GM18867 (cell line): ENCODE measurements at regions not wholly inside any gene's neighbourhood (a gene's known extent, or its start where the extent isn't known, plus 50 kb on each side); places are given as distances from the start of the nearest gene placed in this dataset.
A peak's percentile ranks its signal among the peaks of the same experiment; 100 is the strongest.

Experiments
- ATAC-seq: cut with Tn5 transposase; IDR thresholded peaks from one replicate; pipeline ENCODE4 v1.9.1; 2021; ENCODE audit warnings: mild to moderate bottlenecking, moderate library complexity; ENCODE audit not compliant: unreplicated experiment

DNA sequence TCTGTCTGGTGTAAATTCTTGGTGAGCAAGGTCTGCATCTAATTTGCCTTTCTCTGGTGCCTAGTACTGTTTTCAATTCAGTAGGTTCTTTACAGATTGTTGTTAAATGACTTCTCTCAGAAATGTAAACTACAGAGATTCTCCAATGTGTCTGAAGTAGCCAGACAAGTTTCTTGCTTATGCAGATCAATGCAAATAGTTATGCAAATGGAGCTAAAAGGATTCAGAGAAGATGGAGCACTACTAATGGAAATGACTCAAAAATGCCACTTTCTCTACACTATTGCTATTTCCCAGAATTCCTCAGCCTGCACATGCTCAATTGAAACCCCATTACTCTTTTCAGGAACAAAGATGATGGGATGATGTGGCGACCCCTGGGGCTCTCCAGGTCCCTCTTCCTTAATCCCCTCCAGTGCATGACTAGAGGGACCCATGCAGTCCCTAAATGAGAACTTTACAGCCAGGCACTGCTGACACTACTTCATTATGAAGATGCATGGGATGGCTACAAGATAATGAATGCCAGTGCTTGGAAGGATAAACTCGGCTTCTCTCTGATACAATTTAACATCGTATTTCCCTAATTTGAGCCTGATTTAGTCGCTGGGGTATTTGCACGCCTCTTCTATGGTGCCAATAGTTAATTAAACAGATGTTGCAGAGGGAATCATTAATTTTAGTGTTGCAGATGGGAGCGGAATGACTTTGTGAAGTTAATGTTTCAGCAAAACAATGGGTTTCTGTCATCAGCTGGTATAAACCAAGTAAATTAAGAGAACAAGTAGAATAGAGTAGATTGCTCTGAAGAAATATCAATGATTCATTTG is 753.2 kb downstream of the TLR4 start:
- no peak for ATAC-seq

DNA sequence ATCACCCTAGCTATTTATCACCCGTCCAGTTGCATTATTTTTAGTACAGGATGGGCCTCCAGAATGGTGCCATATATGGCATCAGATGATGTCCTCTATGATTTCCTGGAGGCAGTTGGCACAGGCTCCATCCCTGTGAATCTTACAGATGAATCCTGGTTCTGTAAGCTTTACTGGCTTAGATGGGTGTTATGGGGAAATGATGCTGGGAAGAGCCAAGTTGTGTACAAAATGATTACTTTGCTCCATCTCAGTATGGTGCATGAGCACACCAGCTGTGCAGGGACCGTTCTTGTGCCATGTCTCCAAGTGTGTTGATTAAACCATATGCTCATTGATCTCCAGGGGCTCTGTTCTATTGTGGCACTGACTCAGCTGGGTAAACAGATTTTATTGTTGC is 755.7 kb downstream of the TLR4 start:
- ATAC-seq: no peak

DNA sequence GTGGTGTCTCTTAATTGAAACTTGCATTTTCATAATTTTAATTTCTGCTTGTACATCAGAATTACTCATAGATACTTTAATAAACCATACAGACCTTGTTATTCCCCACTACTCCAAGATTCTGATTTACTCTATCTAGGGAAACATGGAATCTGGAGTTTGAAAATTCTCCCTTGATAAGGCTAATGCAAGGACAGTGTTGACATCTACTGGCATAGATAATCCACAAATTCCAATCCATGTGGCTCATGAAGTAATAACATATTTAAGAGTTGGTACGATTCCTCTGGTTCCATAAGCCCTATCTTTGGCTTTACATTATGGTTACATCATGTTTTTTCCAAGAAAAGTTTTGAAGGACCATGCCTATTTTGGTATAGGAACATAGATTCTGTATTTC is 759.2 kb downstream of the TLR4 start:
- no peak for ATAC-seq

DNA sequence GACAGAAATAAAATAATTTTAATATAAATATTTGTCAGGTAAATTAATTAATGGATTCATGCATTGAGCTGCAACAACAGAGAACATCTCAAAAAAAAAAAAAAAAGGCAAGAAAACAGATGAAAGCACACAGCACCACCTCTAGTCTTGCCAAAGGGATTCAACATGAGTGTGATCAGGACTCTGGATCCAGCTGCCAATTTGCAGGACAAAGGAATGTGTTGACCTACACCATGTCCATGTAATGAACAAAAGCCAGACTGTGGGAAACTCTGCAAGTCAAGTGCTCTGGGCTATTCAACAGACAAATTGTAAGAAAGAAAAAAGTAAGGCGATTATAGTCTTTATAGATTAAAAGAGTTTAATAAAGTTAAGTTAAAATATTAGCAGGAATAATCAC is 769.3 kb downstream of the TLR4 start:
- no peak for ATAC-seq

DNA sequence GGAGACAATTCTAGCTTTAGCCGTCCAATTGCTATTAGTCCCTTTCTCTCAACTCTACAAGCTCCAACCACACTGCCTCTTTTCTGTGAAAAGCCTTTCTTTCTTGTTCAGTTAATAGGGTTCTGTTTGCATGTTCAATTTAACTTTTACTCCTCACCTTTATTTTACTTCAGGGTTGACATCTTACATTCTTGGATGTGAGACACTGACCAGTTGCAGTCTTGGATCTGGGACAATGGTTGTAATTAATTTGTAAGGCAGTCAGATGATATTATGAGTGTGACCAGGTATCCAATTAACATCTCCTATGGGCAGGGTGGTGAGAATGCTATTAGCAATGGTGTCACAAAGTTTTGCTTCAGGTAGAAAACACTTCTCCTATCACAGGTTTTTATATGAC is 774.5 kb downstream of the TLR4 start:
- no peak for ATAC-seq

DNA sequence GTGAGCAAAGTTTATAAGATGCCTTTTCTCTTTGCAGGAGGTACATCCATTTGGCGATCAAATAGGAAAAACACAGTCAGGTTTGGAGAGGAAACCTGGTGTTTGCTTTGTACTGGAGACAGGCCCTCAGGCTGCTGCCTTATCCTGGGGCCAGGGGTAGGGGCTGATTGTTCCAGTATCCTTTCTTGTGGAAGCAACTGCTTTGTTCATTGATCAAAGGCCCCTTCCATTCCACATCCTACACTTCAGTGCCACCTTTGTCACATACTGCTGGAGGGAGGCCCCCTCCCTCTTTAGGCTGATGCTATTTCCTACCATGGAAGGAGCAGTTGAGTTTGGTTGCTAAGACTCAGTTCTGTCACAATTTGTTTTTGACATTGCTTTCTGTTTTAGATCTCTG is 778.1 kb downstream of the TLR4 start:
- no peak for ATAC-seq

DNA sequence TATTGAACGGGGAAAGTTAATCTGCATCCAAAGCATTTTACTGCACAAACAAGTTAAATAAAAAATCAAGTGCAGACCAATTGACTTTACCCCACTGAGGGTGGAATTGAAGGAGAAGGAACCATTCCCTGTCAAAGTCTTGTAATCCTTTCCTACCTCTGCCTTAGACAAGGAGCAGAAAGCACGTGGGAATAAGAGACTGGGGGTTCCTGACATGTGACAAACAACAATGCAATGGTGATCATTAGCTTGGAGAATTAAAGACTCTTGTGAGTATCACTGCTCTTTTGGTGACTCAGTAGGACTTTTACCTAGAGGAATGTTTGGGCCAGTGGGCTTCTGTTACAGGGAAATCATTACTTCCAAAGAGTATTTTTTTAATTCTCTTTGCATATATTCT is 779.5 kb downstream of the TLR4 start:
- no peak for ATAC-seq

DNA sequence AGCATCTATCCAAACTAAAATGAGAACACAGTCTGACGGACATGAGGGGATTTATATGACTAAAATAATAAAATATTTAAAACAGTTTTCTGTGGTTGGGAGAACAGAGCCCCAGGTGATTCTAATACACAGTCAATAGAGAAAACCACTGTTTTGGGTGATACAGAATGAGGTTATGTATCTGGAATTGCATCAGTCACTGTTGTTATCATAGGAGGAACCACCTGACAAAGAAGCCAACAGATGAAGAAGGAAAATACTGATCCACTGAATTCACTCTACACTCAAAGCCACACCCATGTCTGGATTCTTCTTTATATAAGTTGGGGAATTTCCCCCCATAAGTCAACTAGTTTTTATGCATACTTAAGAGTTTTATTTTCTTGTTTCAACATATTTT is 799.0 kb downstream of the TLR4 start:
- no peak for ATAC-seq

DNA sequence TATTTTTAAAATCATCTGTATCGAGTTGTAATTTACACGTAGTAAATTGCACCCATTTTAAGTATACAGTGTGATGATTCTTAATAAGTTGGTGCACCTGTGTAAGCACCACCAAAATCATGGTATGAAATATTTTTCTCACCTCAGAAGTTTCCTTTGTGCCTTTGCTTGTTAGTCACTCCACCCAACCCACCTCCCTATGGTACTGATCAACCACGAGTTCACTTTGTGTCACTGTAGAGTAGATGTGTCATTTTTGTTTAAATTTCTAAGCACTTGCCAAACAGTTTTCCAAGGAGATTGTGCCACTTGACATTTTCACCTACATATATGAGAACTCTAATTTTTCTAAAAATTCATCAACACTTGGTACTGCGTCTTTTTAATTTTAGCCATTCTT is 806.5 kb downstream of the TLR4 start:
- ATAC-seq: no peak

DNA sequence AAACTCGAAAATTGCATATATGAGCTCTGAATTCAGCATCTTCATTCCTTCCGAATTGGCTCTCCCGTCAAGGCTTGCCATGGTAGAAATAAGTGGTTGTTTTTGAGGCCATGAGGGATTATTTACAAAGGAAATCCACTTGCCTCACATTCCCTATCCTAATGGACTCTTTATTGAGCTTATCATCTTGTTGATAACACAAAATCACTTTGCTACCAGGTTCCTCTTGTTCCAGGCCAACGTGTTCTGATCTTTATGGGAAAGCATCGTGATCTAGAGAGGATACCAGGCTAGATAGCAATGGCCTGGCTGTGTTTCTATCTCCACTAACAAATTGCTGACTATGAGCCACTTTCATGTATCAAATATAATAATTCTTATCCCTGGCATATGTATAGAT is 811.7 kb downstream of the TLR4 start:
- ATAC-seq: no peak

DNA sequence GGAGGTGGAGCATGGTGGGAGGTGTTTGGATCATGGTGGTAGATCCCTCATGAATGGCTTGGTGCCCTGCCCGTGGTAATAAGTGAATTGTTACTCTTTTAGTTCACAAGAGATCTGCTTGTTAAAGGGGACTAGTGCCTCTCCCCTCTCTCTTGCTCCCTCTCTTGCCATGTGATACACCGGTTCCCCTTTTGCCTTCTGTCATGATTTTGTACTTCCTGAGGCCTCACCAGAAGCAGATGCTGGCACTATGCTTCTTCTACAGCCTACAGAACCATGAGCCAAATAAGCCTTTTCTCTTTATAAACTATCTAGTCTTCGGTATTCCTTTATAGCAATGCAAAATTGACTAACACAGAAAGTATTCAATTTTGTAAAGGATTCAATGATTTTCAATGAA is 817.1 kb downstream of the TLR4 start:
- ATAC-seq: no peak

DNA sequence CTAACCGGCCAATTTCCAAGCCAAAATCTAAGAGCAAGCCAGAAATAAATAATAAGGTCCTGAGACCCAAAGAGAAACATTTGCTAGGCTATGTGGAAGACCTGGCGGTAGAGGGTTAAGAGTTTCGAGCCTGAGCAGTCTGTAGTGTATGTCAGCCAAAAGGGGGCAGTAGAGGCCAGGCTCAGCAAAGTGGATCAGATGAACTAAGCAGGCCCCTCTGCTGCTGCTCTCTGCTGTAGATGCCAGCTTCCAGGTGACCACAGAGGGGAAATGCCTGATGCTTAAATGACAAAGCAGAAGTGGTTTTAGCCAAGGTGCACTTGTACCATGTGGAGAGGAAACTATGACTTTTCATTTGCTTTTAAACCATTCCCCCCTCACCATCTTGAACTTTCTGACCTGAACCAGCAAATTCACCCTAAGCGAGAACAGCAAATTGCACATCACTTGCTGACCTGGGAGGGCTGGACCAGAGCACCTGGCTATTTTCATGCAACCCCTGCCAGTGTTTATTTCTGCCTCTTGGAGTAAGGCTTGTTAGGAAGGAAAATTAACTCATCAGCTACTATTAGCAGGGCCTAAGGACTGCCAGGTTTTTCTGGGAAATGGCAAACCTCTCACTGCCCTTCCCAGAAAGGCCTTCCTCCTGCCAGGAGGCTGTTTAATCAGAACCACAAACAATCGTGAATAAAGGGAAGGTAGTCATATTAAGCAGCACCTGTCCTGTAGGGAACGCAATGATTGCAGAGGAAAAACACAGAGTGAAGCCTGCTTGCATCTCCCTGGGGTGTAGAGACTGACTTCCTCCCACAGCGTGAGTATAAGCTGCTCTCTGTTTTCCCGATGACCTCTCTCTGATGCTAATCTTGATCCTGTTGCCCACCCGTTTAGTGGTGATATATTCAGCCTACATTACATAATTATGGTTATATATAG is 818.2 kb downstream of the TLR4 start:
- peak; percentile 96 for ATAC-seq

DNA sequence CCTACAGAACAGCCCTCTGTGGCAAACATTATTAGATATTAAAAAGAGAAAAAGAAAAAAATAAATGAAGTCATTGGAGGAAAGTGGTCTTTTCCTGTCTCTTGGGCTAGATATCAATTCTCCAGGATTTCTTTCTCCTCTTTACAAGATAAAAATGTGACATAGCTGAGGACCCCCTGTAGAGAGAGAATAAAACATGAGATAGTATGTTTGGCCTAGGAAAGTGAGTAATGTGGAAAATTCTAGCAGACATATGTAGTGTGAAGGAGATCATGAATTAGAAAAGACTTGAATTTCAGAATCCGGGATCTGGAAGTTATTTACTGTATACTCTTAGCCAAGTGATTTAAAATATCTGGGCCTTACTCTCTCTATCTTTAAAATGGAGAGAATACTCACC is 823.1 kb downstream of the TLR4 start:
- no peak for ATAC-seq

DNA sequence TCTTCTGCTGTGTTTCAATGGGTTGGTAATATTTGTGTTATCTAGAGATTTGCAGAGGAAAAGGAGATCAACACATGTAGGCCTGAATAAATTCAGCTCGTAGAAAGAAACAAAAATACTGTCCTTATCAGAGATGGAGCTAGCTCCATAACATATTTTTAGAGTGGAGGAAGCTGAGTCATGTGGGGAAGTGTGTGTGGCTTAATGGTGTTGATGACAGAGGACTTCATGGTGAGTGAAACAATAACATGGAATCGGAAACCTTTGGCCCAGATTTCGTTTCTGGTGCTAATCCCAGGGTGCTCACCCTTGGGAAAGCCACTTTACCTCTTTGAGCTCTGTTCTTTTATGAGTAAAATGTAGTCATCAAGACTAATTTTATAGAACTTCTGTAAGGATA is 825.0 kb downstream of the TLR4 start:
- ATAC-seq: peak; percentile 29

DNA sequence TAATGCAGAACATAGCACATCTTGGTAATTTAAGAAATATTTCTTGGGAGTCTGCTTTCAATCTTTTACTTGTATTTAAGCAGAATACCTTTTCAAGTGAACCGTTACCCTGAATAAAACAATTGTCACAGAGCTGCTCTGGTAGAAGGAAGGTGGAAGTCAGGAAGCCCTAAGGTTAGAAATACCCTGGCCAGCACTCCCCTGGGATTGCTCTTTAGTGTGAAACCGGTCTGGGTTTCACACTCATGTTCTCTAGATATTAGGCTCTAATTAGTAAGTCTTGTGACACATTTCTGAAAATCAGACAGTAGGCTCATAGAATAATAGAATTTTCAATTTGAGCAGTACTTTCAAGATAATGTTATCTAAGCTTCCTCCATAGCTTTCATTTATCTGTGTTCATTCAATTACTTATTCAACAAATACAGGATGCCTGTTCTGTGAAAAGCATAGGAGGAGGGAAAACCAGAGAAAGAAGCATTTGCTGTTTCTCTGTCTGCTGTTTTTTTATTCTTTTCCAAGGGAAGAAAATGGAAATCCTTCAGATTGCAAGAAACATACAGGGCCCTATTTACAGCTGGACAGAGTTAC is 825.5 kb downstream of the TLR4 start:
- peak; percentile 87 for ATAC-seq

DNA sequence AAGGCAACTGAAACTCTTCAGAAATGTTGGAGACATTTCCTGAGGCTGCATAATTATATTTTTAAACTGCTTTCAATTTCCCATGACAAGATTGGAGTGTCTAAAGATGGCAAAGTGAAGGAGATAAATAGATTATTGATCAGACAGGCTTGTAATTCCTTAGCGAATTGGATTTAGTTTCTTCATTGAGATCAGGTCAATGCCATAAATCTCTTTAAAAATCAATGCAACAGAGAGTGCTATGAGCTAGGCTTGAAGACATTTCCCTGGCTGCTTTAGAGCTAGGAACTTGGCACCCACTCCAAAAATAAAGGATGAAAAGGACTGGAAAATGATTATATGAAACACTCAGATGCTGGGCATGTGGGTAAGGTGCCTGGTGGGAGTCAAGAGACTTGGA is 828.4 kb downstream of the TLR4 start:
- ATAC-seq: no peak

DNA sequence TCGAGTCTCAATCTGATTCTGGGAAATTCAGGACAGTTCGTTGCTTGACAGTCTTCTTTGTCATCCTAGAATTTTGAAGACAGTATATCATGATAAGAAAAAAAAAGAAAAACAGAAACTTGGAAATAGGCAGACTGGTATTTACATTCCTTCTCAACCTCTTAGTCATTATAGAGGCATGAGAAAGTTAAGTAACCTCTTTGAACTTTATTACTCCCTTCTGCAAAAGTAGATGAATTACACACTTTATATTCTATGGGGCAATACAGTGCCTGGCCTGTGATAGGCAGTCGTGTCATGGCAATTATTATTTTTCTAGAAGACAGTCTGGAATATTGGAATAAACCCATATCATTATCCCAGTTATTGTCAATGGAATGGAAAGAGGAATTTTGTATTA is 828.9 kb downstream of the TLR4 start:
- ATAC-seq: no peak

DNA sequence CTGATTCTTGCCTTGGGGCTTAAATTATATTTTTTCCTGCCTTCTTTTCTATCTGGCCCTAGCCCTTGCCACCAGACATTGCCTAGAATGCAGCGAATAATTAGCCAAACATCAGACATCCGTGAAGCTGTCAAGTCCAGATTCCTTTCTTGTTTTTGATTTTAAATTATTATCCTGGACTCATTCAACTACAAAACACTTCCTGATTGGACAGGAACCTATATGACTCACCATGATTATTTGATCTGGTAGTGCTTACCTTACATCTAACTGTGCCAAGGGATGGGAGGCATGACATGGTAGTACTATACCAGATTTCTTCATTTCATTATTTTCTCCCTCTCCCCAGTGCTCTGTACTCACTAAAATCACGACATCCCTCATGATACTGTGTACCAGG is 829.6 kb downstream of the TLR4 start:
- no peak for ATAC-seq

DNA sequence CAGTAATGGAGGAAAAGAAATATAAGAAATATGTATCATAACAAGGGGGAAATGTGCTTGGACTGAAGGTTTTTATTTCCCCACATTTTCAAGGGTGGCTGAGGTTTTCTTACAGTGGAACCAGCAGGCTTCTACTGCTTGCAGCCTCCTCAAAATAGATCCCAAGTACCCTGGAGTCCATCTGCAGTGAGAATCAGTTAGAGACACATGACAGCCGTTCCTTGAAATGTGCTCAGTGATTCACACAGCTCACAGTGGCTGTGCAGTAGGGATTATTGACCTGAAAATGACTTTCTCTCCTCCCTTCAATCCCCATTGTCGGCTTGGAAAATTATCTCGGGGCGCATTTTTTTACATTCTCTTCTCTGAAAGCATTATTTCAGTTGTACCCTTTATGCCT is 832.0 kb downstream of the TLR4 start:
- ATAC-seq: no peak

DNA sequence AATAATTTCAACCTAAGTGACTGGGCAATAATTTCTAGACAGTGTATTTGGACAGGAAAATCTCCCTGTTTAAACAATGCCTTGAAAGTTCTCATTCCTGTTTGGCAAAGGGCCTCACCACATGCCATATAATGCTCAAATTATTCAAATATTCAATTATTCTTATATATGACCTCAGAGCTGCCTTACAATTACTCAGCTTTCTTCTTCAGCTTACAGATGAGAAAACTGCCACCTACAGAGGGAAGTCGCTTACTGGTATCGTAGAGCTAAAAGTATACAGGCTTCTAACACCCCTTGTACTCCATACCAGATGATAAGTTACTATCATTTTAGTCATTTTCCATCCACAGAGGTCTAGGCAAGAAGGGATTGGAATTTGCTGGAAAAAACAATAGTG is 830.3 kb downstream of the BRINP1 start:
- no peak for ATAC-seq

DNA sequence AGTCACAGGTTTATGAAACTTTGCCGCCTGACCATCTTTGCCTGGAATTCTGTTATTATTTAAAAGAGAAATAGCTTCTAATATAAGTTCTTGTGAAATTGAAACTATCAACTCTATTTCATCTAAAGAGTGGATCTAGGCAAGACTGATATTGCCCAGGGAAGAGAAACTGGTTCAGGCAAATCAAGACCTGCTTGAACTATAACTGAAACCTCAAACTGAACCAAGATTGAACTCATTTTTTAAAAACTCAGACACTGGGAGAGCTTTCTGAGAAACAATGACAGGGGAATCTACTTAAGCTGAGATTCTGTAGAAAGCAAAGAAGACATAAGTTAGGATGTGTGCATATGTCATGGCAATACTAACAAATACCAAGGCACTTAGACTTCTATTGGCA is 815.8 kb downstream of the BRINP1 start:
- ATAC-seq: no peak

DNA sequence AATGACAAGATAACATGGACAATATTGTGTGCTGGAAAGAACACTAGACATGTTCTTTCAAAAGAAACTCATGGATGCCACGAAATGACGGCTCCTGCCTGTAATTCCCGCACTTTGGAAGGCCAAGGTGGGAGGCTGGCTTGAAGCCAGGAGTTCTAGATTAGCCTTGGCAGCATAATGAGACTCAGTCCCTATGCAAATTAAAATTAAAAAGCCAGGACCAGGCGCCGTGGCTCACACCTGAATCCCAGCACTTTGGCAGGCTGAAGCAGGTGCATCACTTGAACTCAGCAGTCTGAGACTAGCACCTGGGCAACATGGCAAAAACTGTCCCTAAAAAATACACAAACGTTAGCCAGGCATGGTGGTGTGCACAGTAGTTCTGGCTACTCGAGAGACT is 814.2 kb downstream of the BRINP1 start:
- no peak for ATAC-seq
